T-helper 22 cell (primary cell): ENCODE measurements at regions not wholly inside any gene's neighbourhood (a gene's known extent, or its start where the extent isn't known, plus 50 kb on each side); places are given as distances from the start of the nearest gene placed in this dataset.
"Not testable (repeated sequence)": the region's sequence is repeated elsewhere in the genome, so short reads cannot be mapped to it uniquely, and the experiment has no call there.

Experiments used
- DNase-seq: peaks from one replicate; pipeline ENCODE4 v3.0.0-alpha.2; 2020; ENCODE audit warnings: low read depth

- DNase-seq: no peak
Measured at GRCh38 chr10:28444031-28444430, 88.9 kb upstream of the WAC start.

DNA sequence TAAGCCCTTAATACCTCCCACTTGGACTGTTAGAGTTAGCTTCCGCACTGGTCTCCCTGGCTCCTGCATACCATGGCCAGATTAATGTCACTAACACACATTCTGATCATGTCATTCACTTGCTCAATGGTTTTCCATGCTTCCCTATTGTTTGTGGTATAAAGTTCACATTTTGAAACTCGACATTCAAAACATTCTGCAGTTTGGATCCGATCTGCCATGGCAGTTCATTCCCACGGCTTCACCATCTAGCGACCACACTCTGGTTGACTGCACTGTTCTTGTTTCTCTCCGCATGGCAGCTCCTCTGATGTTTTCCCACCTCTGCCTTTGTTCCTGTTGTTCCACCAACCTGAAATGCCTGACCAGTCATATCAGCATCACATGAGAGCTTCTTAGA is 87.4 kb upstream of the WAC start:
- no peak for DNase-seq

DNA sequence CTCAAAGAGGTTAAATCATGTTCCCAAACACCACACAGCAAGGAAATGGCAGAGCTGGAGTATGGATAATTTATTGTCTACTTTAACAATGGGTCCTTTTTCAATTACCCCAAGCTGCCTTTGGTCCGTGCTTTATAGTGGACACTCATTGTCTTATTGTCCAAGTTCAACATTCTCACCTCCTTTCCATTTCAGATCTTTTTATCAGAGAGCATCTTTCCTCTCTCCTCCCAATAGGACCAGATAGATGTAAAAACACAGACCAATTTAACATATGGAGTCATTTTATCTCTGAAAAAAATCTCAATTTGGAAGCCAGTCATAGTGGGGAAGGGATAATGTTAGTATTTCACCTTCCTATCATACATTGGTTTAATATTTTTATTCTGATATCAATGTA is 83.5 kb upstream of the WAC start:
- no peak for DNase-seq

- DNase-seq: no peak
Measured at GRCh38 chr10:28449926-28450325, 83.0 kb upstream of the WAC start.

GRCh38 chr10:28453926-28454325 is 79.0 kb upstream of the WAC start:
- DNase-seq: no peak

- DNase-seq: no peak
Measured at GRCh38 chr10:28457110-28457509, 75.8 kb upstream of the WAC start.

- not testable (repeated sequence) for DNase-seq
Measured at GRCh38 chr10:28457873-28458272, 75.0 kb upstream of the WAC start.

- no peak for DNase-seq
Measured at GRCh38 chr10:28459453-28460144, 73.3 kb upstream of the WAC start.

DNA sequence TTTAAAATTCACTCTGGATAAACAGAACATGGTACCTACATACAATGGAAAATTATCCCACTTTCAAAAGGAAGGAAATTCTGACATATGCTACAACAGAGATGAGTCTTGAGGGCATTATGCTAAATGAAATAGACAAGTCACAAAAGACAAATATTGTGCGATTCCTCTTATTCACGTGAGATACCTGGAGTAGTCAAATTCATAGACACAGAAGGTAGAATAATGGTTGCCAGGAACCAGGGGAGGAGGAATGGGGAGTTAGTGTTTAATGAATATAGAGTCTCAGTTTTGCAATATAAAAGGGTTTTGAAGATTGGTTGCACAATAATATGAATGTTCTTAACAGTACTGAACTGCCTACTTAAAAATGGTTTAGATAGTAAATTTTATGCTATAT is 69.8 kb upstream of the WAC start:
- no peak for DNase-seq

GRCh38 chr10:28463676-28464395 is 69.1 kb upstream of the WAC start:
- no peak for DNase-seq

- DNase-seq: no peak
Measured at GRCh38 chr10:28467615-28468014, 65.3 kb upstream of the WAC start.

DNA sequence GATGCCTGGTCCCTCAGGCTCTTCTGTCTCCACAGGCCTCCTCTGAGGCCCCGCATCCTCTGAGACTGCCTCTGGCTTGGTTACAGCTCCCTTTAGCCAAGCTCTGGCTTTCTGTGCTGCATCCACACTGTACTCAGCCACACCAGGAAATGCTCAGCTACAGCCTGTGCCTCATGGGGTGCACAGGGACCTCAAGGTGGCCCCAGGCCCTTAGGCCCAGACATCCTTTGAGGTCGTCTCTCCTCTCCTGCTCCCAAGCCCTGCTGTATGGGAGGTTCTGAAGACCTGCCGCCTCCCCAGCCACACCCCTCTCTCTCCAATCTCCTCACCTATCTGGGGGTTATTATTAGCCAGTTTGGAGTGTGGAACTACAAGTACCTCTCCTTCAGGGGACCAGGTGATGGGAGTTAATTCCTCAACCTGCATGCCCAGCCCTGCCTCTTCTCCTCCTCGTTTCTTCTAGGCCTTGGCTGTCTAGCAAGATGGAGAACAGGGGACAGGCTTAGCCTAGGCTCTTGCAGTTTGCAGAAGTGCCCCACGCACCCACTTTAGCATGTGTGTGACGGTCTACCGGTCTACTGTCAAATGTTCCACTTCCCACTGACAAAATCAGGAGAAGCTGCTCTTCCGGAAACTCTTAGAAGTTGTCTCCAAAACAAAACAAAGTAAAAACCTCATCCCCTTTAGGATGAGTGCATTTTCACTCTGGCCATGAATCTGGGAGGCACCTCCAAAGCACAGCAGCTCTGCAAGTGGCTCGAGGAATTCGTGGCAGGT is 64.0 kb upstream of the WAC start:
- DNase-seq: no peak

- no peak for DNase-seq
Measured at GRCh38 chr10:28470873-28471651, 61.9 kb upstream of the WAC start.

DNA sequence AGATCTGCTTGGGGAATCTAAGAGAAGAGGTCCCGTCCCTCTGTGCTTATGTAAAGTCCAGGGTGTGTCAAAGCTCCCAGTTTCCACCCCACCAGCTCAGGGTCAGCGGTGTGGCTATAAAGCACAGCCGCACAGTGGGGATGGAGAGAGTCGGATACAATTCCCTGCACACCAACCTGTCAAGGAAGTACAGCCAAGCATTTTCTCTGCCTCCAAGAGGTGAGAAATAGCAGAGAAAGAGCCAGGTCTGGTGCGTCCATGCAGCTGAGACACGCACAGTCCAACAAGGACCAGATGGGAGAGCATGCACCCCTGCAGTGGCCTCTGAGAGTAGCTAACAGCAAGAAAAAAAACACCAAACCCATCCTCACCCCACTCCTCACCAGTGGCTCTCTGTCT is 61.3 kb upstream of the WAC start:
- DNase-seq: no peak

DNA sequence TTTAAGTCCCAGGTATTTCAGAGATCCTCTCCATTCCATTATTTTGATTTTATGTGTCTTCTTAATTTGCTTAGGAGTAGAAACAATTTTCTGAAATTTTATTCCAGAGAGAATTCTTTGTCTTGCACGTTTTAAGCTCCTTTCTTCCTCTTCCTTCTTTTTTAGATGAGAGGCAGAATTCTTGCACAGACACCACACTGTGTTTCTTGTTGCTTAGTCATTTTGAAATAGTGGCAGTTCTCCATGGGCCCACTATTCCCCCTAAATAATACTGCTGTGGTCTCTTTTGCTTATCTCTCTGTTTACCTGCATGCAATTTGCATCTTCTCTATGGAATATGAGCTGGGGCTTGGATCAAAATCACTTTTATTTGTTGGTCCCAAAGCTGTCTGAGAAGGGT is 54.3 kb upstream of the WAC start:
- DNase-seq: no peak

DNA sequence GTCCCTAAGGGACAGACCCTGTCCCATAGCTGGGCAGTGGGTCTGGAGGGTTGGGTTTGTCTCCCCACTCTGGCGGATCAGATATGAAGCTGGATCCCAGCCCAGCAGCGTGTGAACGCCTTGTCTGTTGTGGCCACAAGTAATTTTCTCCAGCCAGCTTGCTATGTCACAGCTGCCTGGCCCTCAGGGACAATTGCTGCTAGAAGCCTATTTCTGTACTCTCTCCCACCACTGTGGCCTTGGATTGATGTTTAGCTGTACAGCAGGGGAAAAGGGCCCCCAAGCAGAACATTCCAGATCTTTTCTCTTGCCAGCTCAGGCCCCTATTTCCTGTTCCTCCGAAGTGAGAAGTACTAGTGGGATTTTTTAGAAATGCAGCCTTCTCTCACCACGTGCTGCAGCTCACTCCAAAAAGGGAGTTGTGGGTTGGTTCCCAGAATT is 53.5 kb upstream of the WAC start:
- DNase-seq: no peak

- DNase-seq: no peak
Measured at GRCh38 chr10:28479927-28480627, 52.8 kb upstream of the WAC start.

DNA sequence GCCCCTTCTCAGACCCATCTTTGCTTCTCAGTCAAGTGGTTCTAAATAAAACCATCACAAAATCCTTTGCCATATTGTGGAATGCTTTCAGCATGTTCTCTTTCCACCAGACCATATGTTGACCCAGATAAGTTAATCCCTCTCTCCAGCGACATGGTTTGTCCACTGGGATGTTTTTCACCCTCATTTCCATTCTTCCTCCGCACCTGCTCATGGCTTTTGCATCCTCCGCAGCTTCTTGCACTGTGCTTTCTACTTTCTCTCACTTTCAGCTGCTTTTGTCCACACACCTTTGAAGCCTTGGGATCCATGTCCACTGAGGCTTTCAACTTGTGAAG is 52.3 kb upstream of the WAC start:
- DNase-seq: no peak

GRCh38 chr10:28481346-28481745 is 51.6 kb upstream of the WAC start:
- DNase-seq: not testable (repeated sequence)

DNA sequence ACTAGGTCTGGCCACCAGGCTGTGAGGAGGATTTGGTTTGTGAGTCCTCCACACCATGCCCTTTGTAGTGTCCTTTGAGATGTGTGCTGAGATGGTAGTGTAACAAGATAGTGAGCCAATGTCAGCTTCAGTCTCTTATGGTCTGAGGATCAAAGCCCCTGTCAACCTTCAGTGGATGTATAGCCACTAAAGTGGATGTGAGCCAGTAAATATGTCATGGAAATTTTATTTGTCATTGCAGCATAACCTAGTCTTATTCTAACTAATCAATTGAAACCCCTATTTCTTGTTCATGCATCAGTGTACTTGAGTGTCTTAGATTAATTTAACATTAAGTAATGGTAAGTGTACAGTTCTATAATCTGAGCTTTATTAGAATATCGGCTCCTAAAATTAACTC is 51.0 kb upstream of the WAC start:
- DNase-seq: no peak
